NCI-H460 (cell line): ENCODE measurements at regions not wholly inside any gene's neighbourhood (a gene's known extent, or its start where the extent isn't known, plus 50 kb on each side); places are given as distances from the start of the nearest gene placed in this dataset.

ENCODE experiments used
- DNase-seq: peaks from one replicate; pipeline ENCODE4 v3.0.0-alpha.2; 2016; ENCODE audit warnings: low read depth; ENCODE audit errors: extremely low read depth

- DNase-seq: no peak
These were observed 115.1 kb downstream of the ETS2 start for GRCh38 chr21:38920631-38921398.

- DNase-seq: no peak
These were observed 113.0 kb downstream of the ETS2 start for GRCh38 chr21:38918607-38919346.

- no peak for DNase-seq
These were observed 111.5 kb downstream of the ETS2 start for GRCh38 chr21:38917043-38917774.

GRCh38 chr21:38916214-38916964 is 110.7 kb downstream of the ETS2 start:
- DNase-seq: no peak

- DNase-seq: no peak
These were observed 109.8 kb downstream of the ETS2 start for GRCh38 chr21:38915546-38915945.

- DNase-seq: no peak
These were observed 109.0 kb downstream of the ETS2 start for GRCh38 chr21:38914528-38915293.

- DNase-seq: no peak
These were observed 108.3 kb downstream of the ETS2 start for GRCh38 chr21:38913893-38914527.

GRCh38 chr21:38913120-38913892 is 107.6 kb downstream of the ETS2 start:
- no peak for DNase-seq

GRCh38 chr21:38912789-38913119 is 107.0 kb downstream of the ETS2 start:
- no peak for DNase-seq

- DNase-seq: no peak
These were observed 106.4 kb downstream of the ETS2 start for GRCh38 chr21:38912102-38912629.

GRCh38 chr21:38911484-38912101 is 105.9 kb downstream of the ETS2 start:
- DNase-seq: no peak

GRCh38 chr21:38910390-38911067 is 104.8 kb downstream of the ETS2 start:
- no peak for DNase-seq

GRCh38 chr21:38909929-38910328 is 104.2 kb downstream of the ETS2 start:
- no peak for DNase-seq

- DNase-seq: no peak
These were observed 103.4 kb downstream of the ETS2 start for GRCh38 chr21:38909109-38909508.

- DNase-seq: no peak
These were observed 102.8 kb downstream of the ETS2 start for GRCh38 chr21:38908537-38908936.

GRCh38 chr21:38905752-38906151 is 100.0 kb downstream of the ETS2 start:
- DNase-seq: no peak

- DNase-seq: no peak
These were observed 99.6 kb downstream of the ETS2 start for GRCh38 chr21:38905328-38905727.

- no peak for DNase-seq
These were observed 98.0 kb downstream of the ETS2 start for GRCh38 chr21:38903690-38904139.
